Calu3 (cell line): ENCODE measurements at regions not wholly inside any gene's neighbourhood (a gene's known extent, or its start where the extent isn't known, plus 50 kb on each side); places are given as distances from the start of the nearest gene placed in this dataset.
"Not testable (repeated sequence)": the region's sequence is repeated elsewhere in the genome, so short reads cannot be mapped to it uniquely, and the experiment has no call there.

Source experiments
- BruUV-seq: library from RNA; stranded (reverse); fragments of 400-500 nt; replicated peaks from 2 replicates; lab custom pipeline; 2021; lab: Mats Ljungman, UMichigan
- CTCF ChIA-PET: fragments of 300-600 bp; sonication (Branson Sonifier 250); formaldehyde crosslinking; loops from one replicate; lab custom pipeline; 2022; ENCODE audit warnings: antibody characterized with exemption; lab: Charles Lee
- DNase-seq: peaks from one replicate; pipeline ENCODE4 v3.0.0; 2022
- H3K27ac Mint-ChIP-seq: one replicate; pipeline ENCODE4 v1.8.0; 2022; ENCODE audit warnings: mixed read lengths; ENCODE audit not compliant: unreplicated experiment
- H3K27me3 Mint-ChIP-seq: one replicate; pipeline ENCODE4 v1.8.0; 2022; ENCODE audit warnings: mixed read lengths; ENCODE audit not compliant: unreplicated experiment
- H3K36me3 Mint-ChIP-seq: one replicate; pipeline ENCODE4 v1.8.0; 2022; ENCODE audit warnings: mild to moderate bottlenecking, moderate library complexity, mixed read lengths; ENCODE audit not compliant: insufficient read depth, unreplicated experiment
- H3K4me1 Mint-ChIP-seq: one replicate; pipeline ENCODE4 v1.8.0; 2022; ENCODE audit warnings: mild to moderate bottlenecking, low read depth, mixed read lengths; ENCODE audit not compliant: unreplicated experiment
- H3K4me3 Mint-ChIP-seq: one replicate; pipeline ENCODE4 v1.8.0; 2022; ENCODE audit warnings: mild to moderate bottlenecking, low read depth, moderate library complexity, mixed read lengths; ENCODE audit not compliant: unreplicated experiment
- H3K9me3 Mint-ChIP-seq: one replicate; pipeline ENCODE4 v1.8.0; 2022; ENCODE audit warnings: low read depth, mixed read lengths; ENCODE audit not compliant: unreplicated experiment
- CTCF ChIP-seq: fragments of 200-600 bp; IDR thresholded peaks from one replicate; pipeline ENCODE4 v1.8.0; 2022; ENCODE audit warnings: antibody characterized with exemption; ENCODE audit not compliant: unreplicated experiment
- intact Hi-C: fragments of 100-400 bp; cut with micrococcal nuclease; formaldehyde crosslinking; loops from one replicate; pipeline ENCODE4 v1.10.0; 2022; ENCODE audit not compliant: unreplicated experiment

- H3K27ac Mint-ChIP-seq, result no peak overlapping the region
- no peak for DNase-seq
- H3K4me3 Mint-ChIP-seq, result no peak overlapping the region
- no TSS peak for BruUV-seq
- TF ChIP-seq CTCF, result no peak
- no peaks in the 10 kb centered on the region for H3K9me3 Mint-ChIP-seq
- no peaks in the 10 kb centered on the region for H3K36me3 Mint-ChIP-seq
- H3K4me1 Mint-ChIP-seq, result no peaks in the 10 kb centered on the region
- no peaks in the 10 kb centered on the region for H3K27me3 Mint-ChIP-seq
- intact Hi-C loops, result no loop called here
- CTCF ChIA-PET, result no interaction called here
These were observed 119.4 kb downstream of the SLC16A1 start for GRCh38 chr1:112836642-112837041.

GRCh38 chr1:112833806-112834205 is 118.7 kb upstream of the PPM1J start:
- no peaks in the 10 kb centered on the region for H3K4me1 Mint-ChIP-seq

GRCh38 chr1:112832259-112832658 is 117.1 kb upstream of the PPM1J start:
- H3K36me3 Mint-ChIP-seq, CTCF ChIA-PET, DNase-seq, H3K9me3 Mint-ChIP-seq, intact Hi-C loops, BruUV-seq, H3K27ac Mint-ChIP-seq, H3K4me1 Mint-ChIP-seq, H3K4me3 Mint-ChIP-seq, H3K27me3 Mint-ChIP-seq: not testable (repeated sequence)

More at GRCh38 chr1:112833806-112834205, 118.7 kb upstream of the PPM1J start:
- Mint-ChIP-seq H3K9me3 (no peaks in the 10 kb centered on the region), H3K27me3 (no peaks in the 10 kb centered on the region), H3K36me3 (no peaks in the 10 kb centered on the region), H3K27ac (no peak overlapping the region), H3K4me3 (no peak overlapping the region)
- DNase-seq, result no peak
- CTCF ChIA-PET, result no interaction called here
- BruUV-seq, result no TSS peak
- intact Hi-C loops, result no loop called here
- TF ChIP-seq CTCF, result no peak

- H3K9me3 Mint-ChIP-seq, H3K4me3 Mint-ChIP-seq, H3K27me3 Mint-ChIP-seq, H3K36me3 Mint-ChIP-seq, intact Hi-C loops, DNase-seq, BruUV-seq, H3K27ac Mint-ChIP-seq: not testable (repeated sequence)
- H3K4me1 Mint-ChIP-seq, result peaks cover 18% of the 10 kb centered on the region
- CTCF ChIA-PET, result interaction anchor here (0.6 kb wide), 1 partner anchor 99 kb away, joined by 4 read pairs; no protein-coding TSS in a partner anchor
These were observed 114.6 kb upstream of the PPM1J start for GRCh38 chr1:112829691-112830090.

GRCh38 chr1:112828716-112829115 is 113.6 kb upstream of the PPM1J start:
- Mint-ChIP-seq H3K9me3 (no peaks in the 10 kb centered on the region), H3K4me1 (peaks cover 18% of the 10 kb centered on the region), H3K27ac (no peak overlapping the region), H3K4me3 (no peak overlapping the region), H3K27me3 (peaks cover 15% of the 10 kb centered on the region), H3K36me3 (no peaks in the 10 kb centered on the region)
- intact Hi-C loops, result no loop called here
- DNase-seq, result no peak
- TF ChIP-seq CTCF, result no peak
- no TSS peak for BruUV-seq
- CTCF ChIA-PET, result no interaction called here

GRCh38 chr1:112827391-112827790 is 112.3 kb upstream of the PPM1J start:
- BruUV-seq, H3K27ac Mint-ChIP-seq, DNase-seq, H3K9me3 Mint-ChIP-seq, H3K36me3 Mint-ChIP-seq, H3K4me3 Mint-ChIP-seq, intact Hi-C loops: not testable (repeated sequence)
- H3K27me3 Mint-ChIP-seq, result peaks cover 15% of the 10 kb centered on the region
- H3K4me1 Mint-ChIP-seq, result peaks cover 18% of the 10 kb centered on the region
- CTCF ChIA-PET, result interaction anchor here (0.6 kb wide), 1 partner anchor 9 kb away, joined by 4 read pairs; no protein-coding TSS in a partner anchor
